CMK (cell line): ENCODE measurements at regions not wholly inside any gene's neighbourhood (a gene's known extent, or its start where the extent isn't known, plus 50 kb on each side); places are given as distances from the start of the nearest gene placed in this dataset.
"Not testable (repeated sequence)": the region's sequence is repeated elsewhere in the genome, so short reads cannot be mapped to it uniquely, and the experiment has no call there.

Source experiments
- DNase-seq: peaks from one replicate; pipeline ENCODE4 v3.0.0-alpha.2; 2010; ENCODE audit warnings: low read depth

- no peak for DNase-seq
Measured at GRCh38 chrX:40853004-40853815, 117.9 kb upstream of the MED14 start.

- no peak for DNase-seq
Measured at GRCh38 chrX:40853816-40854123, 118.4 kb upstream of the MED14 start.

GRCh38 chrX:40854242-40854641 is 118.9 kb upstream of the MED14 start:
- DNase-seq, result no peak

GRCh38 chrX:40855411-40855810 is 120.1 kb upstream of the MED14 start:
- DNase-seq, result no peak

GRCh38 chrX:40855932-40856515 is 120.7 kb upstream of the MED14 start:
- DNase-seq, result no peak

GRCh38 chrX:40861952-40862554 is 126.7 kb upstream of the MED14 start:
- DNase-seq, result not testable (repeated sequence)

- not testable (repeated sequence) for DNase-seq
Measured at GRCh38 chrX:40863260-40863659, 127.9 kb upstream of the MED14 start.

- no peak for DNase-seq
Measured at GRCh38 chrX:40863671-40864070, 128.3 kb upstream of the MED14 start.

GRCh38 chrX:40864972-40865371 is 129.6 kb upstream of the MED14 start:
- DNase-seq, result no peak

- DNase-seq, result no peak
Measured at GRCh38 chrX:40866893-40867292, 131.6 kb upstream of the MED14 start.

GRCh38 chrX:40867352-40867751 is 132.0 kb upstream of the MED14 start:
- DNase-seq, result no peak

GRCh38 chrX:40868868-40869267 is 133.5 kb upstream of the MED14 start:
- DNase-seq, result no peak

GRCh38 chrX:40870982-40871381 is 135.6 kb upstream of the MED14 start:
- DNase-seq, result not testable (repeated sequence)

GRCh38 chrX:40871385-40872082 is 136.2 kb upstream of the MED14 start:
- no peak for DNase-seq

- DNase-seq, result no peak
Measured at GRCh38 chrX:40872351-40872750, 137.0 kb upstream of the MED14 start.

GRCh38 chrX:40875476-40875875 is 140.1 kb upstream of the MED14 start:
- DNase-seq, result no peak

- DNase-seq, result peak; percentile 4
Measured at GRCh38 chrX:40877887-40878286, 142.5 kb upstream of the MED14 start.

GRCh38 chrX:40878766-40879165 is 143.4 kb upstream of the MED14 start:
- no peak for DNase-seq

- not testable (repeated sequence) for DNase-seq
Measured at GRCh38 chrX:40879172-40879571, 143.8 kb upstream of the MED14 start.

GRCh38 chrX:40880712-40881111 is 145.4 kb upstream of the MED14 start:
- no peak for DNase-seq

- no peak for DNase-seq
Measured at GRCh38 chrX:40883021-40883619, 147.8 kb upstream of the MED14 start.

GRCh38 chrX:40885989-40886388 is 150.6 kb upstream of the MED14 start:
- DNase-seq, result no peak
